HG02870 (cell line): ENCODE measurements at regions not wholly inside any gene's neighbourhood (a gene's known extent, or its start where the extent isn't known, plus 50 kb on each side); places are given as distances from the start of the nearest gene placed in this dataset.
A peak's percentile ranks its signal among the peaks of the same experiment; 100 is the strongest.
"Not testable (repeated sequence)": the region's sequence is repeated elsewhere in the genome, so short reads cannot be mapped to it uniquely, and the experiment has no call there.

ENCODE experiments used
- ATAC-seq: cut with Tn5 transposase; IDR thresholded peaks from one replicate; pipeline ENCODE4 v1.9.1; 2021; ENCODE audit warnings: mild to moderate bottlenecking, moderate library complexity; ENCODE audit not compliant: unreplicated experiment

- ATAC-seq: no peak
These were observed 177.7 kb downstream of the ZNF674 start for GRCh38 chrX:46367491-46367890.

GRCh38 chrX:46366381-46367207, 178.6 kb downstream of the ZNF674 start:
- no peak for ATAC-seq

DNA sequence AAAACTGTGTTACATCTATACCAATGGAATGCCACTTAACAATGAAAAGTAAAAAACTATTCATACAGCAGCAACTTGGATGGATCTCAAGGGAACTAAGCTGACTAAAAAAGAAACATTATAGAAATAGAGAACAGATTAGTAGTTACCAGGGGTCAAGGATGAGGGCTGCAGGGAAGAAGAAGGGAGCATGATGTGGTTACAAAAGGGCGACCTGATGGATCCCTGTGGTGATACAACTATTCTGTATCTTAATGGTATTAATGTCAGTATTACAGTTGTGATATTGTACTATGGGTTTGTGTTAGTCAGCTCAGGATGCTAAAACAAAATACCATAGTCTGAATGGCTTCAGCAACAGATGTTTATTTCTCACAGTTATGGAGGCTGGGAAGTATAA, 190.7 kb downstream of the ZNF674 start:
- no peak for ATAC-seq

DNA sequence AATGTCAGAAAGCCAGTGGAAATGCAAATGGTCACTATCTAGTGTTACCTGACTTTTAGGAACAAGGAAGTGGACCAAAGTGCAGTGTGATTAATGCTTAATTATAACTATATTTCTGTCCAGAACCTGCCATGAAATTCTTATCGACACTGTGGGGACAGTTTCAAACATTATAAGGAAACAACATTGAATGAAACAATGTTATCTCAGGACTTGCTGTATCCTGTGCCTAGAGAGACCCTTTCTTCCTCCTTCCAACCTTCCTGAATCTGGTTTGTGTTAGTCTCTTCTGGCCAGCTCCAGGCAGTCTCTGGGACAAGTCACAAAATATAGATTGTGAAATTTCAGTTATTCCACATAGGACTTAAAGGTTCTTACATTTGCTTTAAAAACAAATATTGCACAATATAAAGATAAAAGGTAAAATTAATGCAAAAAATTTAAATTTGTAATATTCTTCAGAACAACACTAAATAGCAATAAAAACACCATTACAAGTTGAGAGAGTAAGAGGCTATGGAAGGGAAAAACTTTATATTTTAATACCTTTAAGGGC, 203.4 kb downstream of the ZNF674 start:
- no peak for ATAC-seq

DNA sequence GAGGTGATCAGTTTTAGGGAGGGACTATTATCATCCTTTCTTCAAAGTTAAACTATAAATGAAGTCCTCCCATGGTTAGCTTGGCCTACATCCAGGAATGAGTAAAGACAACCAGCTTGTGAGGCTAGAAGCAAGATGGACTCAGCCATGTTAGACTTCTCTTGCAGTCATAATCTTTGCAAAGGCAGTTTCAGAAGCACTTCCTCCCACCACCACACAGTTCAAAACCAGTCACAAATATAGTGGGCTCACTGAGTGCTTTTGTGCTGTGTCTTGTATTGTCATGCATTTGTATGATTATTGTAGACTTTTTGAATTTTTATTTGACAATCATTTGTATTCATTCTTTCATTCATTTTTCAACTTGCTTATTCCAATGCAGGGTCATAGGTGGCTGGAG, 204.5 kb downstream of the ZNF674 start:
- no peak for ATAC-seq

DNA sequence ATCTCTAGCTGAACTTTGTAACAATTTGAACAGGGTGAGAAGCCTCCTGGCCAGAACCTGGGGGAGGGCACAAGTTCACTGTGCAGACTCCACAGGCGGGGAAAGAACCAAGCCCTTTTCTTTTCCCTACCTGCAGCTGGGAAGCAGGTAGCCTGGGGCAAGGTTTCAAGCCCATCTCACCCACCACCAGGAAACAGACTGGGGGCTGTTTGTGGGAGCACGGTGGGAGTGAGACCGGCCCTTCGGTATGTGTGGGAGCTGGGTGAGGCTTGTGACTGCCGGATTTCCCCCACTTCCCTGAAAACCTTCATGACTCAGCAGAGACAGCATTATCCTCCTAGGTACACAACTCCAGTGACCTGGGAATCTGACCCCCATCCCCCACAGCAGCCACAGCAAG, 211.7 kb downstream of the ZNF674 start:
- no peak for ATAC-seq

GRCh38 chrX:46330981-46331380, 214.2 kb downstream of the ZNF674 start:
- ATAC-seq: no peak

- no peak for ATAC-seq
These were observed 214.7 kb downstream of the ZNF674 start for GRCh38 chrX:46330513-46330912.

- no peak for ATAC-seq
These were observed 217.1 kb downstream of the ZNF674 start for GRCh38 chrX:46328133-46328532.

DNA sequence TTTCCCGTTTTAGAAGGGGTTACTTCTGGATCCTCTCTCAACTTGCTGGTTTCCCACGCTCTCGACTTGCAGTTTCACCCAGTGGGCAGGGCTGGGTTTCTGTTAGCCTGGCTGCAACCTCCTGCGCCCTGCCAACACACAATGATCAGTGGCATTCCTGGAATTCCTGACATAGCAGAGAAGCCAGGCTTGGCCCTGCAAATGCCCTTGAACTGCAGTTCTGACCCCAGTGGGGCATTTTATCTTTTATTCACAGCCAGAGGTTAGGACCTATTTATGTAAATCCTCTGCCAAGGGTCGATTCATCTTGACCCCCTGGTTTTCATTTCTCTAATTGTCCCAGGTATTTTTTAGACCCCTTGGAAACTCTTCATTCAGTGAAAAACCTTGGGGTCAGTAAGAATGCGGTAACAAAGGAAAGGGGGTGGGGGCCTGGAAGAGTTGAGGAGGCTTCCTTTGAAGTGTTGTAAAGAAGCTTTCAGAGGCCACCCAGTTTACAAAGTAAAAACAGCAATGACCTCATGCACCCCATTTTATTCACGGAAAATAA, 217.6 kb downstream of the ZNF674 start:
- ATAC-seq: no peak

DNA sequence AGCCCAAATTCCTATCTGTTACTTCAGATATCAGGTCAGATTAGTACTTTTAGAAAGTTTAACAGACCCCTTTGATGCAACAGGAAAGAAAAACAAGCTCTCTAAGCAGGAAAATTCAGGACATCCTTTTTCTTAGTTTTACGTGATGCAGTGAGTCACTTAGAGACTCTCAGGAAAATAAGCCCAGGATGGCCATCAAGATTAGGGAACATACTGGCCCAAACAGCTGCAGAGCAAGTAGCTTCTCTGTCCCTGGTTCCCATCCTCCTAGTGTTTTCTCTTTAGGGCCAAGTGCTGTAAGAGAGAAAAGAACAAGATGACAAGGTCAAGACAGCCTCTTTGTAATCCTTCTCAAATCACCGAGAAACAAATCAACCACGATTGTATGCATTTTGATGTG, 219.1 kb downstream of the ZNF674 start:
- no peak for ATAC-seq

- ATAC-seq: no peak
These were observed 219.8 kb downstream of the ZNF674 start for GRCh38 chrX:46325312-46325877.

GRCh38 chrX:46324166-46324565, 221.1 kb downstream of the ZNF674 start:
- ATAC-seq: no peak

DNA sequence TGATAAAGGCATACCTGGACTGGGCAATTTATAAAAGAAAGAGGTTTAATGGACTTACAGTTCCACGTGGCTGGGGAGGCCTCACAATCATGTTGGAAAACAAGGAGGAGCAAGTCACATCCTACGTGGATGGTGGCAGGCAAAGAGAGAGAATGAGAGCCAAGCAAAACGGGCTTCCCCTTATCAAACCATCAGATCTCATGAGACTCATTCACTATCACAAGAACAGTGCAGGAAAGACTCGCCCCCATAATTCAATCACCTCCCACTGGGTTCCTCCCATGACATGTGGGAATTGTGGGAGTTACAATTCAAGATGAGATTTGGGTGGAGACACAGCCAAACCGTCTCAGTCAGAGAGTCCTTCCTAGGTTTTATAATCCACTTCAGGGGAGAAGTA, 222.3 kb downstream of the ZNF674 start:
- ATAC-seq: not testable (repeated sequence)

- no peak for ATAC-seq
These were observed 223.5 kb downstream of the ZNF674 start for GRCh38 chrX:46321676-46322075.

- ATAC-seq: no peak
These were observed 225.5 kb downstream of the ZNF674 start for GRCh38 chrX:46319750-46320149.

GRCh38 chrX:46318551-46318950, 226.7 kb downstream of the ZNF674 start:
- ATAC-seq: no peak

GRCh38 chrX:46317163-46317562, 228.1 kb downstream of the ZNF674 start:
- no peak for ATAC-seq

DNA sequence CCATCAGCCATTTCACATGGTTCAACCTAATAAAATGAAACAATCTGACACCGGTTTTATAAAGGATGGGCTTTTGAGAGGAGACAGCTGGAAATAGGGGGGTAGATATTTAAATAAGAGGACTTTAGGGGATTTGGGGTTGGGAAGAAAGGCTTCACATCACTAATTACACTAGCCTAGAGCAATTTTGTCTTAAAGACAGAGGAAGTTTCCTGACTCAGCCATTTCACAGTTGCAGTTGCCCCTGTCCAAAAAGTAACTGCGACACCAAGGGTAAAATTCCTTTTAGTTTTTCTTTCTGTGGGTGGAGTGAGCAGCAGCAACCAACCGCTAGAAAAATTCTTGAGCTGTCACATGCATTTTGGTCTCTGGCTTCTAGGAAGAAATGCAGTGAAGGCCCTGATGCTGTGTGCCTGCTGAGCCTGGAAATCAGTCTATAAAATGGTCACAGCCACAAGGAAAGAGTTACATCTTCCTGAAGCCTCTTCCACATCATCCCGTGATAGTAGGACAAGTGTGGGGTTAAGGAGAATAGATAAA, 233.6 kb downstream of the ZNF674 start:
- ATAC-seq: no peak

- peak; percentile 67 for ATAC-seq
These were observed 234.3 kb downstream of the ZNF674 start for GRCh38 chrX:46310815-46311497.

DNA sequence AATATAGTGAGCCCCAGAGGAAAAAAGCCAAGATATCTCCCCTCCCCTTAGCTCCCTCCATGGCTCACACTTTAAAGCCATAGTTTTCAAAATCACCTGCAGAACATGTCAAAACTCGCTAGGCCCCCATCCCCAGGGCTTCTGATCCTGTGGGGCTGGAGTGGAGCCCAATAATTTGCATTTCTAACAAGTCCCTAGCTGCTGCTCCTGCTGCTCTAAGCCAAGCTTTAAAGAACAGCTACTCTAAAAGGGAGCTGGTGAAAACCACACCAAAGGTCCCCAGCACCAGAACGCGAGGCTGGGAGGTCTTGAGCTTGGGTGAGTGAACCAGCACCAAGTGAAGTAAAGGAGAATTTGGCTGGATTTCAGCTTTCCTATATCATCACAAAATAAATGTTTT, 237.1 kb downstream of the ZNF674 start:
- no peak for ATAC-seq
